Activated CD8-positive, alpha-beta T cell treated with anti-CD3 and anti-CD28 coated beads for 36 hours (primary cell): ENCODE measurements at regions not wholly inside any gene's neighbourhood (a gene's known extent, or its start where the extent isn't known, plus 50 kb on each side); places are given as distances from the start of the nearest gene placed in this dataset.
"Not testable (repeated sequence)": the region's sequence is repeated elsewhere in the genome, so short reads cannot be mapped to it uniquely, and the experiment has no call there.

Source experiments
- ATAC-seq: fragments of 200-7000 bp; cut with Tn5 transposase; one replicate; pipeline ENCODE4 v1.10.0; 2021; ENCODE audit warnings: mild to moderate bottlenecking, moderate library complexity
- CTCF ChIA-PET: fragments of 350-600 bp; sonication (Branson Sonifier 250); formaldehyde crosslinking; loops from one replicate; lab custom pipeline; 2021; ENCODE audit warnings: antibody characterized with exemption; lab: Charles Lee
- POLR2A ChIA-PET: fragments of 350-600 bp; sonication (Branson Sonifier 250); formaldehyde crosslinking; loops from one replicate; lab custom pipeline; 2021; ENCODE audit warnings: antibody characterized with exemption; lab: Charles Lee
- DNase-seq: peaks from one replicate; pipeline ENCODE4 v3.0.0-alpha.2; 2020
- H3K27ac Mint-ChIP-seq: one replicate; pipeline ENCODE4 v1.8.0; 2021; ENCODE audit warnings: mild to moderate bottlenecking, mixed read lengths
- H3K27me3 Mint-ChIP-seq: one replicate; pipeline ENCODE4 v1.8.0; 2021; ENCODE audit warnings: mixed read lengths
- H3K36me3 Mint-ChIP-seq: one replicate; pipeline ENCODE4 v1.8.0; 2021; ENCODE audit warnings: low read depth, mixed read lengths
- H3K4me1 Mint-ChIP-seq: one replicate; pipeline ENCODE4 v1.8.0; 2021; ENCODE audit warnings: low read depth, mixed read lengths
- H3K4me3 Mint-ChIP-seq: one replicate; pipeline ENCODE4 v1.8.0; 2021; ENCODE audit warnings: mild to moderate bottlenecking, moderate library complexity, mixed read lengths
- H3K9me3 Mint-ChIP-seq: one replicate; pipeline ENCODE4 v1.8.0; 2021; ENCODE audit warnings: mixed read lengths
- intact Hi-C: fragments of 100-400 bp; cut with micrococcal nuclease; formaldehyde crosslinking; loops from one replicate; pipeline ENCODE4 v1.10.0; 2022
- TF ChIP-seq, protein P1 (sequence below): fragments of 200-600 bp; IDR thresholded peaks from one replicate; pipeline ENCODE4 v1.8.0; 2022; ENCODE audit warnings: antibody characterized with exemption, mild to moderate bottlenecking

DNA sequence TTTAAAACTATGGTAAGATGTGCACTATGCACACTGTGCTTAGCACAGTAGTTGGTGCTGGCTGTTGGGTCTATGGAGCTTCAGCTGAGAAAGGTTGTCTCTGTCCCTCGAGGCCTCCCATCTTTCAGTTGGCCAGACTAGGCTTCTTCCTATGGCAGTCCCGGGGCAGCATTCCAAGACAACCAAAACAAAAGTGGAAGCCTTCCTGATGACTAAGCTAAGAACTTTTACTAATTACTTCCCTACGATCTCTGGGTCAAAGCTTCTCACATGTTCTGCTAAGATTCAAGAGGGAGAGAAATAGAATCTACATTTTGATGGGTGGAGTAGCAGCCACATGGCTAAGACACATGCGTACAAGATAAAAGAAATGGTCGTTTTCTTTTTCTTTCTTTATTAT, 342.8 kb downstream of the TUSC7 start:
- ChIA-PET POLR2A (no interaction called here), CTCF (no interaction called here)
- ATAC-seq (no peak), DNase-seq (no peak)
- TF ChIP-seq, protein P1, sequence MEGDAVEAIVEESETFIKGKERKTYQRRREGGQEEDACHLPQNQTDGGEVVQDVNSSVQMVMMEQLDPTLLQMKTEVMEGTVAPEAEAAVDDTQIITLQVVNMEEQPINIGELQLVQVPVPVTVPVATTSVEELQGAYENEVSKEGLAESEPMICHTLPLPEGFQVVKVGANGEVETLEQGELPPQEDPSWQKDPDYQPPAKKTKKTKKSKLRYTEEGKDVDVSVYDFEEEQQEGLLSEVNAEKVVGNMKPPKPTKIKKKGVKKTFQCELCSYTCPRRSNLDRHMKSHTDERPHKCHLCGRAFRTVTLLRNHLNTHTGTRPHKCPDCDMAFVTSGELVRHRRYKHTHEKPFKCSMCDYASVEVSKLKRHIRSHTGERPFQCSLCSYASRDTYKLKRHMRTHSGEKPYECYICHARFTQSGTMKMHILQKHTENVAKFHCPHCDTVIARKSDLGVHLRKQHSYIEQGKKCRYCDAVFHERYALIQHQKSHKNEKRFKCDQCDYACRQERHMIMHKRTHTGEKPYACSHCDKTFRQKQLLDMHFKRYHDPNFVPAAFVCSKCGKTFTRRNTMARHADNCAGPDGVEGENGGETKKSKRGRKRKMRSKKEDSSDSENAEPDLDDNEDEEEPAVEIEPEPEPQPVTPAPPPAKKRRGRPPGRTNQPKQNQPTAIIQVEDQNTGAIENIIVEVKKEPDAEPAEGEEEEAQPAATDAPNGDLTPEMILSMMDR = no peak
- intact Hi-C loops = no loop called here
- no peaks in the 10 kb centered on the region for H3K9me3 Mint-ChIP-seq
- H3K36me3 Mint-ChIP-seq = no peaks in the 10 kb centered on the region
- no peaks in the 10 kb centered on the region for H3K27me3 Mint-ChIP-seq
- H3K27ac Mint-ChIP-seq = no peak overlapping the region
- no peaks in the 10 kb centered on the region for H3K4me1 Mint-ChIP-seq
- no peak overlapping the region for H3K4me3 Mint-ChIP-seq

DNA sequence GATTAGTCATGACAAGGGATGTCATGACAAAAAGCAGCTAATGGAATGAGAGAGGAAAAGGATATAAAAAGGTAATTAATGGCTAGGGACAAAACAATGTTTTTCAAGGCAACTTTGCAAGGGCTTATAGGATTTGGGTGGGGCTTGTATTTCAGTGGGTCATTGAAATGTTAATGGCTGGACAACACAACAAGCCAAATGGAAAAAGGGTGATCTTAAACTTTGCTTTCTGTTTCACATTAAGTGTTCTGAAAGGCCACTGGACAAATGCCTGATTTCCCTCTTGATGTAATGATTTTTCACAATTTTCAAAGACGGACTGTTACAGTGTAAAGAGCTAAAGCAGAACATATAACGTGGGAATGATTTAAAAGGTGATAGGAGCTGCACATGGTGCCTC, 345.0 kb downstream of the TUSC7 start:
- DNase-seq = no peak
- Mint-ChIP-seq H3K36me3 (no peaks in the 10 kb centered on the region), H3K4me3 (no peak overlapping the region), H3K4me1 (no peaks in the 10 kb centered on the region), H3K27me3 (no peaks in the 10 kb centered on the region), H3K27ac (no peak overlapping the region), H3K9me3 (no peaks in the 10 kb centered on the region)
- CTCF ChIA-PET = no interaction called here
- intact Hi-C loops = no loop called here
- TF ChIP-seq, protein P1 = no peak
- POLR2A ChIA-PET = no interaction called here
- no peak for ATAC-seq

DNA sequence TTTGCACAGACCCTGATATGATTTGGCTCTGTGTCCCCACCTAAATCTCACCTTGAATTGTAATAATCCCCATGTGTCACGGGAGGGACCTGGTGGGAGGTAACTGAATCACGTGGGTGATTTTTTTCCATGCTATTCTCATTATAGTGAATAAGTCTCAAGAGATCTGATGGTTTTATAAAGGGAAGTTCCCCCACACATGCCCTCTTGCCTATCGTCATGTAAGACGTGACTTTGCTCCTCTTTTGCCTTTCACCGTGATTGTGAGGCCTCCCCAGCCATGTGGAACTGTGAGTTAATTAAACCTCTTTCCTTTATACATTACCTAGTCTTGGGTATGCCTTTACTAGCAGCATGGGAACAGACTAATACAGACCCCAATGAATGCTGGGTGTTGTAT, 347.4 kb downstream of the TUSC7 start:
- not testable (repeated sequence) for H3K9me3 Mint-ChIP-seq, H3K27ac Mint-ChIP-seq

DNA sequence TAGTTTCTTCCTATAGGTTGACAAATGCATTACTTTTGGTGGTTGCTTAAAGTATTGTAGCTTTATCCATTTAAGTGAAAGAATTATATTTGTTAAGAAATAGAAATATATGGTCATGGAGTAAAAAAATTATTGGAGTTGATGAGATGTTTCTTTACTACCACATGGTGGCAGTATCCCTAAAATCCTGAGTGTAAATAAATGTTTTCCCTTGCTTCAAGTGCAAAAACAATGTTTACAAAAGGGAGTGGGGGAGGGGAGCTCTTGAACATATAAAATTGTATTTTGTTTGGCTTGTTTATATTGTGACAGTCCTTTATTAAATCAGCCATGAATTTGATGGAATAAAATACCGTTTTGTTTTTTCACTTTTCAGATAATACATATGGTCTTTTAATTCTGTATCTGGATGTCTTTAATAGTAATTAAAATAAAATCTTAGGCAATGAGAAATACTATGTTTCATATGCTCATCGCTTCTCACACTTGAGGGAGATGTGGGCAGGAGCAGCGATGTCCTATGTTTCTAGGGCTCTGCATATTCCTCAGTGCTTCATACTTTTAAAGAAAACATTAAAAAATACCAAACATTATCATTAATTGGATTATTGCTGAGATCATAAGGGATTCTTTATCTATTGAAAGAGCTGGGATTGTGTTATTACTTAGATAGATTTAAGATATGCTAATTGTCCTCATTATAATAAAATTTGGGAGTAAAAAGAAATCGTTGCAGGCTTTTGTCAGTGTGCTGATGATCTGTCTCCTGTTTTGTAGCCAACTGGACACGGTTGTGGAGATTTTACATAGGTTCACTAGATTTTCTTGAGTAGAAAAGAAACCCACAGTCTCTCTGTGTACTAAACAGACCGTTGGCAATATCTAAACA, 349.7 kb downstream of the TUSC7 start:
- DNase-seq = no peak
- Mint-ChIP-seq H3K27ac (no peak overlapping the region), H3K4me3 (no peak overlapping the region), H3K4me1 (no peaks in the 10 kb centered on the region), H3K36me3 (no peaks in the 10 kb centered on the region), H3K27me3 (no peaks in the 10 kb centered on the region), H3K9me3 (no peaks in the 10 kb centered on the region)
- intact Hi-C loops = no loop called here
- POLR2A ChIA-PET = no interaction called here
- TF ChIP-seq, protein P1 = peak; percentile 31
- ATAC-seq = no peak
- CTCF ChIA-PET = interaction anchor here (1.0 kb wide), 1 partner anchor 288 kb away, joined by 3 read pairs; no protein-coding TSS in a partner anchor

More for the DNA sequence above, 347.4 kb downstream of the TUSC7 start:
- CTCF ChIA-PET, H3K27me3 Mint-ChIP-seq, H3K4me3 Mint-ChIP-seq, H3K4me1 Mint-ChIP-seq, ATAC-seq, intact Hi-C loops, H3K36me3 Mint-ChIP-seq, POLR2A ChIA-PET, DNase-seq: not testable (repeated sequence)

DNA sequence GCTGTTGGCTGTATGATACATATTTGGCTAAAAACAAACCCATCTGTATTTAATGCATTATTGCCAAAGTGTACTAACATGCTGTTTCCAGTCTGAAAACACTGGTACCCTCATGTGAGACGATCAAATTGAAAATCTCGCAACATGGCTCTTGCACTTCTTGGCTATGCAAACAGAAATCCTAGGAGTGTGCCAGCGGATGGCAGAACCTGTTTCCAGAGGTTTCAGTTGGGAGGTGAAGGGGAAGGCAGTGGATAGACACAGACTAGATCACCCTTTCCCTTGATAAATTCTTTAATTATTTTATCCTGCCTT, 350.3 kb downstream of the TUSC7 start:
- POLR2A ChIA-PET = no interaction called here
- no peak overlapping the region for H3K4me3 Mint-ChIP-seq
- CTCF ChIA-PET = no interaction called here

More for the DNA sequence above, 350.3 kb downstream of the TUSC7 start:
- intact Hi-C loops = no loop called here
- no peak overlapping the region for H3K27ac Mint-ChIP-seq
- H3K27me3 Mint-ChIP-seq = no peaks in the 10 kb centered on the region
- H3K9me3 Mint-ChIP-seq = no peaks in the 10 kb centered on the region
- no peaks in the 10 kb centered on the region for H3K36me3 Mint-ChIP-seq
- TF ChIP-seq, protein P1 = no peak
- DNase-seq = no peak
- ATAC-seq = no peak
- H3K4me1 Mint-ChIP-seq = no peaks in the 10 kb centered on the region
